ENCODE measurements at regions not wholly inside any gene's neighbourhood (a gene's known extent, or its start where the extent isn't known, plus 50 kb on each side); places are given as distances from the start of the nearest gene placed in this dataset.

GRCh38 chr2:239692919-239693318 lies 292.1 kb upstream of the HDAC4 start:
- Mint-ChIP-seq H3K4me1 (no peaks in the 10 kb centered on the region), H3K9me3 (no peaks in the 10 kb centered on the region), H3K36me3 (ENCODE audit: low read depth) (no peaks in the 10 kb centered on the region), H3K27me3 (no peaks in the 10 kb centered on the region), H3K27ac (no peak overlapping the region), H3K4me3 (no peak overlapping the region)
- no peak for DNase-seq
- ChIA-PET CTCF (no interaction called here), POLR2A (no interaction called here)

GRCh38 chr2:239692362-239692851 lies 291.6 kb upstream of the HDAC4 start:
- POLR2A ChIA-PET = no interaction called here
- Mint-ChIP-seq H3K36me3 (ENCODE audit: low read depth) (no peaks in the 10 kb centered on the region), H3K9me3 (no peaks in the 10 kb centered on the region), H3K27me3 (peaks cover 2% of the 10 kb centered on the region), H3K4me1 (no peaks in the 10 kb centered on the region), H3K27ac (no peak overlapping the region), H3K4me3 (no peak overlapping the region)
- CTCF ChIA-PET = no interaction called here
- DNase-seq = peak; percentile 7

- Mint-ChIP-seq H3K4me3 (no peak overlapping the region), H3K9me3 (no peaks in the 10 kb centered on the region), H3K4me1 (no peaks in the 10 kb centered on the region), H3K27ac (no peak overlapping the region), H3K27me3 (peaks cover 2% of the 10 kb centered on the region), H3K36me3 (ENCODE audit: low read depth) (no peaks in the 10 kb centered on the region)
- ChIA-PET CTCF (no interaction called here), POLR2A (no interaction called here)
- DNase-seq = peak; percentile 14
These were observed 290.9 kb upstream of the HDAC4 start for GRCh38 chr2:239691720-239692119.

GRCh38 chr2:239690651-239691631 lies 290.1 kb upstream of the HDAC4 start:
- ChIA-PET CTCF (no interaction called here), POLR2A (no interaction called here)
- Mint-ChIP-seq H3K4me3 (no peak overlapping the region), H3K36me3 (ENCODE audit: low read depth) (no peaks in the 10 kb centered on the region), H3K27ac (no peak overlapping the region), H3K4me1 (no peaks in the 10 kb centered on the region), H3K9me3 (no peaks in the 10 kb centered on the region), H3K27me3 (peaks cover 2% of the 10 kb centered on the region)
- DNase-seq = no peak

GRCh38 chr2:239689985-239690384 lies 289.2 kb upstream of the HDAC4 start:
- no peaks in the 10 kb centered on the region for H3K9me3 Mint-ChIP-seq
- H3K4me1 Mint-ChIP-seq = no peaks in the 10 kb centered on the region
- H3K36me3 Mint-ChIP-seq (ENCODE audit: low read depth) = no peaks in the 10 kb centered on the region
- H3K27ac Mint-ChIP-seq = no peak overlapping the region
- DNase-seq = no peak
- peaks cover 7% of the 10 kb centered on the region for H3K27me3 Mint-ChIP-seq
- POLR2A ChIA-PET = no interaction called here
- CTCF ChIA-PET = no interaction called here
- H3K4me3 Mint-ChIP-seq = no peak overlapping the region

GRCh38 chr2:239689410-239689809 lies 288.6 kb upstream of the HDAC4 start:
- H3K4me3 Mint-ChIP-seq = no peak overlapping the region
- no peak for DNase-seq
- no peaks in the 10 kb centered on the region for H3K4me1 Mint-ChIP-seq
- H3K27me3 Mint-ChIP-seq = peaks cover 9% of the 10 kb centered on the region
- H3K36me3 Mint-ChIP-seq (ENCODE audit: low read depth) = no peaks in the 10 kb centered on the region
- POLR2A ChIA-PET = no interaction called here
- no peak overlapping the region for H3K27ac Mint-ChIP-seq
- H3K9me3 Mint-ChIP-seq = no peaks in the 10 kb centered on the region
- CTCF ChIA-PET = no interaction called here

- H3K36me3 Mint-ChIP-seq (ENCODE audit: low read depth) = no peaks in the 10 kb centered on the region
- DNase-seq = no peak
- H3K27me3 Mint-ChIP-seq = peaks cover 14% of the 10 kb centered on the region
- H3K27ac Mint-ChIP-seq = no peak overlapping the region
- no peaks in the 10 kb centered on the region for H3K9me3 Mint-ChIP-seq
- ChIA-PET CTCF (no interaction called here), POLR2A (no interaction called here)
- H3K4me3 Mint-ChIP-seq = no peak overlapping the region
- H3K4me1 Mint-ChIP-seq = no peaks in the 10 kb centered on the region
These were observed 288.0 kb upstream of the HDAC4 start for GRCh38 chr2:239688840-239689239.

- no peaks in the 10 kb centered on the region for H3K9me3 Mint-ChIP-seq
- H3K36me3 Mint-ChIP-seq (ENCODE audit: low read depth) = no peaks in the 10 kb centered on the region
- ChIA-PET CTCF (no interaction called here), POLR2A (no interaction called here)
- H3K4me1 Mint-ChIP-seq = no peaks in the 10 kb centered on the region
- peak; percentile 5 for DNase-seq
- H3K4me3 Mint-ChIP-seq = no peak overlapping the region
- H3K27ac Mint-ChIP-seq = no peak overlapping the region
- H3K27me3 Mint-ChIP-seq = peaks cover 18% of the 10 kb centered on the region
These were observed 287.4 kb upstream of the HDAC4 start for GRCh38 chr2:239688122-239688681.

- no peak overlapping the region for H3K27ac Mint-ChIP-seq
- no peaks in the 10 kb centered on the region for H3K9me3 Mint-ChIP-seq
- H3K4me3 Mint-ChIP-seq = no peak overlapping the region
- no peaks in the 10 kb centered on the region for H3K4me1 Mint-ChIP-seq
- ChIA-PET CTCF (no interaction called here), POLR2A (no interaction called here)
- no peaks in the 10 kb centered on the region for H3K36me3 Mint-ChIP-seq (ENCODE audit: low read depth)
- DNase-seq = peak; percentile 11
- H3K27me3 Mint-ChIP-seq = peaks cover 25% of the 10 kb centered on the region
These were observed 286.6 kb upstream of the HDAC4 start for GRCh38 chr2:239687441-239687840.

GRCh38 chr2:239685965-239686364 lies 285.1 kb upstream of the HDAC4 start:
- CTCF ChIA-PET = no interaction called here
- no peak for DNase-seq
- no peaks in the 10 kb centered on the region for H3K9me3 Mint-ChIP-seq
- H3K27me3 Mint-ChIP-seq = peaks cover 37% of the 10 kb centered on the region
- H3K27ac Mint-ChIP-seq = no peak overlapping the region
- no peaks in the 10 kb centered on the region for H3K36me3 Mint-ChIP-seq (ENCODE audit: low read depth)
- no peak overlapping the region for H3K4me3 Mint-ChIP-seq
- POLR2A ChIA-PET = no interaction called here
- H3K4me1 Mint-ChIP-seq = no peaks in the 10 kb centered on the region

GRCh38 chr2:239685556-239685955 lies 284.7 kb upstream of the HDAC4 start:
- H3K27me3 Mint-ChIP-seq = peaks cover 39% of the 10 kb centered on the region
- H3K4me3 Mint-ChIP-seq = no peak overlapping the region
- ChIA-PET CTCF (no interaction called here), POLR2A (no interaction called here)
- DNase-seq = peak; percentile 9
- no peaks in the 10 kb centered on the region for H3K36me3 Mint-ChIP-seq (ENCODE audit: low read depth)
- no peak overlapping the region for H3K27ac Mint-ChIP-seq
- no peaks in the 10 kb centered on the region for H3K4me1 Mint-ChIP-seq
- H3K9me3 Mint-ChIP-seq = no peaks in the 10 kb centered on the region

GRCh38 chr2:239684996-239685395 lies 284.2 kb upstream of the HDAC4 start:
- Mint-ChIP-seq H3K9me3 (no peaks in the 10 kb centered on the region), H3K4me1 (no peaks in the 10 kb centered on the region)

GRCh38 chr2:239684271-239684810 lies 283.5 kb upstream of the HDAC4 start:
- DNase-seq = peak; percentile 7
- H3K4me3 Mint-ChIP-seq = no peak overlapping the region
- ChIA-PET CTCF (no interaction called here), POLR2A (no interaction called here)
- no peaks in the 10 kb centered on the region for H3K9me3 Mint-ChIP-seq
- H3K4me1 Mint-ChIP-seq = no peaks in the 10 kb centered on the region
- H3K36me3 Mint-ChIP-seq (ENCODE audit: low read depth) = no peaks in the 10 kb centered on the region
- no peak overlapping the region for H3K27ac Mint-ChIP-seq
- H3K27me3 Mint-ChIP-seq = peaks cover 42% of the 10 kb centered on the region

More at GRCh38 chr2:239684996-239685395, 284.2 kb upstream of the HDAC4 start:
- no peak overlapping the region for H3K27ac Mint-ChIP-seq
- ChIA-PET POLR2A (no interaction called here), CTCF (no interaction called here)
- H3K27me3 Mint-ChIP-seq = peaks cover 41% of the 10 kb centered on the region
- H3K36me3 Mint-ChIP-seq (ENCODE audit: low read depth) = no peaks in the 10 kb centered on the region
- no peak overlapping the region for H3K4me3 Mint-ChIP-seq
- DNase-seq = no peak

- POLR2A ChIA-PET = no interaction called here
- H3K27ac Mint-ChIP-seq = no peak overlapping the region
- CTCF ChIA-PET = no interaction called here
- H3K4me3 Mint-ChIP-seq = no peak overlapping the region
- no peak for DNase-seq
- H3K9me3 Mint-ChIP-seq = no peaks in the 10 kb centered on the region
- peaks cover 39% of the 10 kb centered on the region for H3K27me3 Mint-ChIP-seq
- no peaks in the 10 kb centered on the region for H3K36me3 Mint-ChIP-seq (ENCODE audit: low read depth)
- H3K4me1 Mint-ChIP-seq = no peaks in the 10 kb centered on the region
These were observed 281.7 kb upstream of the HDAC4 start for GRCh38 chr2:239682518-239682917.
